ENCODE measurements at regions not wholly inside any gene's neighbourhood (a gene's known extent, or its start where the extent isn't known, plus 50 kb on each side); places are given as distances from the start of the nearest gene placed in this dataset.
"Not testable (repeated sequence)": the region's sequence is repeated elsewhere in the genome, so short reads cannot be mapped to it uniquely, and the experiment has no call there.

GRCh38 chr11:69905611-69906452, 86.6 kb upstream of the FGF3 start:
- no peak for DNase-seq

- no peak for DNase-seq
These were observed 87.3 kb upstream of the FGF3 start for GRCh38 chr11:69906453-69906907.

GRCh38 chr11:69907611-69908010, 88.4 kb upstream of the FGF3 start:
- DNase-seq: no peak

- no peak for DNase-seq
These were observed 89.5 kb upstream of the FGF3 start for GRCh38 chr11:69908511-69909220.

GRCh38 chr11:69909561-69910518, 90.6 kb upstream of the FGF3 start:
- no peak for DNase-seq

- no peak for DNase-seq
These were observed 91.5 kb upstream of the FGF3 start for GRCh38 chr11:69910519-69911309.

GRCh38 chr11:69911310-69912160, 92.3 kb upstream of the FGF3 start:
- no peak for DNase-seq

GRCh38 chr11:69912161-69912910, 93.1 kb upstream of the FGF3 start:
- DNase-seq: no peak

GRCh38 chr11:69912911-69913451, 93.8 kb upstream of the FGF3 start:
- no peak for DNase-seq

- DNase-seq: no peak
These were observed 94.5 kb upstream of the FGF3 start for GRCh38 chr11:69913591-69914285.

- no peak for DNase-seq
These were observed 95.3 kb upstream of the FGF3 start for GRCh38 chr11:69914286-69915150.

- no peak for DNase-seq
These were observed 95.9 kb upstream of the FGF3 start for GRCh38 chr11:69915151-69915500.

GRCh38 chr11:69915501-69916250, 96.5 kb upstream of the FGF3 start:
- DNase-seq: peak; percentile 20

GRCh38 chr11:69916251-69916649, 97.0 kb upstream of the FGF3 start:
- not testable (repeated sequence) for DNase-seq

GRCh38 chr11:69916806-69917387, 97.7 kb upstream of the FGF3 start:
- no peak for DNase-seq

- no peak for DNase-seq
These were observed 98.3 kb upstream of the FGF3 start for GRCh38 chr11:69917529-69917928.

GRCh38 chr11:69918231-69918937, 99.2 kb upstream of the FGF3 start:
- DNase-seq: no peak

Measured in CD4-positive, alpha-beta T cell treated with Interleukin-21 for 1 hour (primary cell).